ENCODE measurements at regions not wholly inside any gene's neighbourhood (a gene's known extent, or its start where the extent isn't known, plus 50 kb on each side); places are given as distances from the start of the nearest gene placed in this dataset.
"Not testable (repeated sequence)": the region's sequence is repeated elsewhere in the genome, so short reads cannot be mapped to it uniquely, and the experiment has no call there.

GRCh38 chr6:144374525-144374924 is 89.4 kb downstream of the UTRN start:
- TF ChIP-seq POLR2A, CTCF (IDR thresholded peaks at IDR 0.05): not testable (repeated sequence)
